ENCODE measurements at regions not wholly inside any gene's neighbourhood (a gene's known extent, or its start where the extent isn't known, plus 50 kb on each side); places are given as distances from the start of the nearest gene placed in this dataset.
"Not testable (repeated sequence)": the region's sequence is repeated elsewhere in the genome, so short reads cannot be mapped to it uniquely, and the experiment has no call there.

DNA sequence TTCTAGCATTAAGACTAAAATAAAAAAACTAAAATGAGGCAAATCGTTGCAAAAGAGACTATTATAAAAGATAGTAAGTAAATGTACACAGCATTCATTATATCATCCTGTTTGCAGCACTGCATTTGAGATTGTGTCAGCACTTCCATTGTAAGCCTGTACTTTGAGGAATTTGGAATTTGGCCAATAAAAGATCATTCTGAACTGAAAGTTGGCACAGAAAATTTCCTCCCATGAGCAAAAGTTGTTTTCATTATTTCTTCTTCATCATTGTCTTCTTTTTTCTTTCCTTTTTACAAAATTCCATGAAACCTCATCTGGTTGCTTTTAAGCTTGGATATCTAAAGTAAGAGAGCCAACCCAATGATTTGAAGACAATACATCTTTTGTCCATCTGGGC is 199.3 kb upstream of the ADAMTSL1 start:
- DNase-seq (ENCODE audit: low read depth in 3 of 3), result no peak

DNA sequence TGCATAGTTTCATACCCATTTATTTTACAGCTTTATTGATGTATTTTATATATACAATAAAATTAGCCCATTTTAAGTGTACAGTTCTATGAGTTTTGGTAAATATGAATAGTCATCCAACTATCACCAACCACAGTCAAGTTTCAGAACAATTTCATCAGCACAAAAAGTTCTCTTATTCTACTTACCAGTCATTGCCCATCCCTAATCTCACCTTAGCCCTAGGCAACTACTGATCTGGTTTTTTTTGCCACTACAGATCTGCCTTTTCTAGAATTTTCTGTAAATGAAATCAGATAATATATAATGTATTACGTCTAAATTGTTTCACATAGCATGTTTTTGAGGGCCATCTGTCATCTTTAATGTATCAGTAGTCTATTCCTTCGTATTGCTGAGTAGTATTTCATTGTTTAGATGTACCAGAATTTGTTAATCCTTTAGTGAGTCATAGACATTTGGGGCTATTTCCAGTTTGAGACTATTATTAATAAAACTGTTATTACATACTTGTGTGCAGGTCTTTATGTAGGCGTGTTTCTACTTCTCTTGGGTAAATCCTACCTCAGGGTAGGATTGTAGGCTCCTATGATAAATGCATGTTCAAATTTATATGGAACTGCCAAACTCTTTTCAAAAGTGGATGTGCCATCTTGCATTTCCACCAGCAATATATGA is 198.5 kb upstream of the ADAMTSL1 start:
- no peak for DNase-seq (ENCODE audit: low read depth in 3 of 3)

DNA sequence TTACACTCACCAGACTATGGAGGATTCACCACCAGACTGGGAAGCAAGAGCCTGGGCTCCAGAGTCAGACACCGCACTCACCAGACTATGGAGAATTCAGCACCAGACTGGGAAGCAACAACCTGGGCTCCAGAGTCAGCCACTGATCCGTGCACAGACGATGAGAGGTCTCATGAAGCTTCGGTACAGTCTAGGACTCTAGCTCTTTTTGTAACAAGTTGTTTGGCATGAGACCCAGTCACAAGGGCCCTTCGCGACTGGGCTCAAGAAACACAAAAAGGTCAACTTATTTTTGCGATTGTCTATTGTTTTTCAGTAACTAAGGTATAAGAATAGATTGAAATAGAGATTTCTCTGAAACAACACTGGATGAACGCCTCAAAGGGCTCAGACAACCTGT is 192.7 kb upstream of the ADAMTSL1 start:
- no peak for DNase-seq (ENCODE audit: low read depth in 3 of 3)

DNA sequence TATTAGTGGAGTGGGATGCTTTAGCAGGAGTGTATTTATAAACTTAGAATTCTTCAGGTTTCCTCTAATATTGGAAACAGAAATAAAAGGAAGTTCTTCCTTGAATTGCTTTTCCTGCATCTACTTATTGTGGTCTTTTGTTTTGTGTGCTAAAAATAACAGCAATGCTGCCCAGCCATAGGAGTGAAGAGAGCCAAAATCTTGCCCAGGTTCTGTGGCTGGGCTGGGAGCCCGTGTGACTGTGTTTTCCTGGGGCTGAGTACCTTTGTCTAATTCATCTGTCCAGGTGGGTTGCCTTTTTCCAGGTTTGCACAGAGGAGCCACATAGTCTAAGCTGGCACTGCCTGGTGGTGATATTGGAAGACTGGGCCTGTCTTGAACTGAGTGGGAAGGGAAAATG is 179.7 kb upstream of the ADAMTSL1 start:
- DNase-seq (ENCODE audit: low read depth in 3 of 3), result no peak

DNA sequence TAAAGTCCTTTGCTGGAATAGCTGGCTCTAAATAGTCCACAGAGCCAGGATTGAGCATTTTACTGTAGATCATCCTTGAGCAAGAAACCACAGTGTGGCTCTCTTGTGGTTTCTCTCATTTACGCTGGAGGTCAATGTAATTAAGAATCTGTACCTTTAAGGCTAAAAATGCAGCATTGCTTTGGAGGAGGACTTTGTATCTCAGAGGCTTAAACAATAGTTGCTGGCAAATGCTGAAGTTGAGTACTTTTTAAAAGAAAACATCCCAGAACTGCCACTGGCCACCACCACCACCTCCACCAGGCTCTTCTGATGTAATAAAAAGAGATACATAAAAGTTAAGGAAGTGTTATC is 177.3 kb upstream of the ADAMTSL1 start:
- no peak for DNase-seq (ENCODE audit: low read depth in 3 of 3)

DNA sequence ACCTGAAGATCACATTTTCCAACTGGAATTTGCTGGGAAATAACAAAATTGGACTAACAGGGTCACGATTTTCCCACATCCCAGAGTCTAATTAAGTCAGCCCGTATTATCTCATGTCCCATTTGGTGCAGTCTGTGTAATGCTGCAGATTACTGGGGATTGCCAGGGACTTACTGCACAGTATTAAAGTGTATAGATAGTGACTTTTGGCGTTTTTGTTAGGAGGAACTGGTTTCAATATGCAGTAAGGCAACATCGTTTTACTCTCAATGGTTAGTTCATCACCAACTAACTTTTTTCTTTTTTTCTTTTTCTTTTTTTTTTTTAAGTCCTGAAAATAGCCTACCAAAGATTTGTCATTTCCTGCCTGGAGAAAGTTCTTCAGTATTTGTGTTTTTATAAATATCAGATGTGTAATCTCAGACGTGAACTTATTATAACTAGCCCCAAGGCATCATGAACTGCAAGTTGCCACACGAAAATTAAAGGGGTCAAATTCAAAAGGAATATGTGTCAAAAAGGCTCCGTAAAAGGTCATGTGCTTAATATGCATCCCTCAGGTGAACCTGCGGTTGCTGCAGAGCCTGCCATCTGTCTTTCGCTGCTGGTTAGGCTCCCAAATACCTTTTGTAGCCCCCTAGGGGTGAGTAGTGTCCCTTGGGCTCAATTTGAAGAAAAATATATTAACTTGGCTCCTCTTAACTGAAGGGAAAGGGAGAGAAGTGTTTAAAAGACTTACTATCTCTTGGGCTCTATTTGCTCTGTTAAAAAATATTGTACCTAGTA is 176.7 kb upstream of the ADAMTSL1 start:
- no peak for DNase-seq (ENCODE audit: low read depth in 3 of 3)

DNA sequence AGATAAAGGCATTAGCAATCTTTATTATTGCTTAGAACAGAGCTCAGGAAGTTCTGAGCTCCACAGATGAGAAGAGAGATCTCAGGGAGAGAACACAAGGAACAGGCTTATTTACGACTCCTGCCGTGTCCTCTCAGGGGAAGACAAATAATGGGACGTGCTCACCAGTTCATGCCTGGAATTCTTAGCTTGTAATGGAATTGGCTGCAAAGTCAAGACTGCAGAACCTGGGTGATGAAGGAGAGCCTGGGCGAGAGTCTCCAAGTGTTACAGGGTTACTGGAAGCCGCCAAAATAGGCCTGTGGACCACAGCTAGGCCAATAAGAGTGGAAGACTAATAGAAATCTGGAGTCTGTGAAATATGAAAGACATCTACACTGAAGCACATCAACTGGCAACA is 174.5 kb upstream of the ADAMTSL1 start:
- DNase-seq (ENCODE audit: low read depth in 3 of 3), result no peak

DNA sequence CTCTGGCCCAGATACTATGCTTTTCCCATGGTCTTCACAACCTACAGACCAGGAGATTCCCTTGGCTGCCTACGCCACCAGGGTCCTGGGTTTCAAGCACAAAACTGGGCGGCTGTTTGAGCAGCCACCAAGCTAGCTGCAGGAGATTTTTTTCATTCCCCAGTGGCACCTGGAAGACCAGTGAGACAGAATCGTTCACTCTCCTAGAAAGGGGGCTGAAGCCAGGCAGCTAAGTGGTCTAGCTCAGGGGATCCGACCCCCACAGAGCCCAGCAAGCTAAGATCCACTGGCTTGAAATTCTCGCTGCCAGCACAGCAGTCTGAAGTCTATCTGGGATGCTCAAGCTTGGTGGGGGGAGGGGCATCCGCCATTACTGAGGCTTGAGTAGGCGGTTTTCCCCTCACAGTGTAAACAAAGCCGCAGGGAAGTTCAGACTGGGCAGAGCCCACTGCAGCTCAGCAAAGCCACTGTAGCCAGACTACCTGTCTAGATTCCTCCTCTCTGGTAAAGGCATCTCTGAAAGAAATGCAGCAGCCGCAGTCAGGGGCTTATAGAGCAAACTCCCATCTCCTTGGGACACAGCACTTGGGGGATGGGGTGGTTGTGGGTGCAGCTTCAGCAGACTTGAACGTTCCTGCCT is 168.7 kb upstream of the ADAMTSL1 start:
- not testable (repeated sequence) for DNase-seq (ENCODE audit: low read depth in 3 of 3)

DNA sequence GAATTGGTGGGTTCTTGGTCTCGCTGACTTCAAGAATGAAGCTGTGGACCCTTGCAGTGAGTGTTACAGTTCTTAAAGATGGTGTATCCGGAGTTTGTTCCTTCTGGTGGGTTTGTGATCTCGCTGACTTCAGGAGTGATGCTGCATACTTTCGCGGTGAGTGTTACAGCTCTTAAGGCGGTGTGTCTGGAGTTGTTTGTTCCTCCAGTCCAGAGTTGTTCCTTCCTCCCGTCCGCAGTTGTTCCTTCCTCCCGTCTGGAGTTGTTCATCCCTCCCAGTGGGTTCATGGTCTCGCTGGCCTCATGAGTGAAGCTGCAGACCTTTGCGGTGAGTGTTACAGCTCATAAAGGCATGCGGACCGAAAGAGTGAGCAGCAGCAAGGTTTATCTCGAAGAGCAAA is 159.6 kb upstream of the ADAMTSL1 start:
- DNase-seq (ENCODE audit: low read depth in 3 of 3), result no peak

DNA sequence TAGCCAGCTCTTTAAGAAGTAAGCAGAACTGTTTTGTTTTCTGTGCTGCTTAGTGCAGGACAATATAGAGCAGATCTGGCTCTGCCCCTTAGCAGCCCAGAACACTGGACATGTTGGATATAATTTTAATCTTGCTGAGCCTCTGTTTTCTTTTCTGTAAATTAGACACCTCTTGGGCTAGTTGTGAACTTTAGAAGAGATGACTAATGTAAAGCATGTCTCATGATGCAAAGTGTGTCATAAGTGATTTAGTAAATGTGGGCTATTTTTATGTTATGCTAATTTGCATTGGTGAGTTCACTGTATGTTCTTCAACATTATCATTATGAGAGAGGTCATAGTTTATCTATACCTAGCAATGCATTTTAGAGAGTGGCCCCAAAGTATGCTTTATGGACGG is 156.1 kb upstream of the ADAMTSL1 start:
- DNase-seq (ENCODE audit: low read depth in 3 of 3), result no peak

DNA sequence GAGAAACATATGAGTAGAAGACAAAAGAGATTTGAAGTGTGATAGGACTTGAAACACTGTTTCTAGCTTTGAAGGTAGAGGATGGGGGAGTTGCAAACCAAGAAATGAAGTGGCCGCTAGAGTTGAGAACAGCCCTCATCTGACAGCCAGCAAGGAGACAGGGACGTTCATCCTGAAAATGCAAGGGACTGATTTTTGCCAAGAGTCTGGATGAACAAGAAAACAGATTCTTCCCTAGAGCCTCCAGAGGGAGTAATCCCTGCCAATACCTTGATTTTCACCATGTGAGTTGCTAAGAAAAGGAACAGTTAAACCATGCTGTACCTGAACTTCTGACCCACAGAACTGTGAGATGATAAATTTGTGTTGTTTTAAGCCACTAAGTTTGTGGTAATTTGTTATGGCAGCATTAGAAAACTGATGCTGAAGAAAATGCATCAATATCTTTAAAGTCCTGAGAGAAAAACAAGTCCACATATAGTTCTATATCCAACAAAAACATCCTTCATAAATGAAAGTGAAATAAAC is 154.0 kb upstream of the ADAMTSL1 start:
- DNase-seq (ENCODE audit: low read depth in 3 of 3), result no peak

DNA sequence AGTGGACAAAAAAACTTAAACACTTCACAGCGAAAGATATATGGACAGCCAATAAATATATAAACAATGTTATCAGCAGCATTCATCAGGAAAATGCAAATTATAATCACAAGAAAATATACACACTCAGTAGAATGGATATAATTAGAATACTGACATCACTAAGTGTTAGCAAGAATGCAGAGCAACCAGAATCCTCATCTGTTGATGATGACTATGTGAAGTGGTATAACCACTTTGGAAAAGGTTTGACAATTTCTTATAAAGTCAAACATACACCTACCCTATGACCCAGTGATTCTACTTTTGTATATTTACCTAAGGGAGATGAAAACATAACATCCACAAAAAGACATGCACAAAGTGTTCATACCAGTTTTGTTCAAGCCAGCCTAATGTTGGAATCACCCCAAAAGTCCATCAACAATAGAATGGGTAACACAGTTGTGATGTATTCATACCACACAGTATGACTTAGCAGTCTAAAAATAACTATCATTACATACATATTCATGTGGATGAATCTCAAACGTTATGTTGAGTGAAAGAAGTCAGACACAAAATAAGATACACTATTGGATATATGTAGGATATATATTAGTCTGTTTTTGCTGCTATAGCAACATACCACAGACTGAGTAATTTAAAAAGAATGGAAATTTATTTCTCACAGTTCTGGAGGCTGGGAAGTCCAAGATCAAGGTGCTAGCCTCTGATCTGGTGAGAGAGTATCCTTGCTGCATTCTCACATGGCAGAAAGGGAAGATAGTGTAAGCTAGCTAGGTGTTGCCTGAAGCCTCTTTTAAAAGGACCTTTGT is 148.8 kb upstream of the ADAMTSL1 start:
- DNase-seq (ENCODE audit: low read depth in 3 of 3), result no peak

DNA sequence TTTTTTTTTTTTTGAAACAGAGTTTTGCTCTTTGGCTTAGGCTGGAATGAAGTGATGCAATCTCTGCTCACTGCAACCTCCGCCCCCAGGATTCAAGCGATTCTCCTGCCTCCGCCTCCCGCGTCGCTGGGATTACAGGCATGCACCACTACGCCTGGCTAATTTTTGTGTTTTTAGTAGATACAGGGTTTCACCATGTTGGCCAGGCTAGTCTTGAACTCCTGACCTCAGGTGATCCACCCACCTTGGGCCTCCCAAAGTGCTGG is 148.3 kb upstream of the ADAMTSL1 start:
- not testable (repeated sequence) for DNase-seq (ENCODE audit: low read depth in 3 of 3)

DNA sequence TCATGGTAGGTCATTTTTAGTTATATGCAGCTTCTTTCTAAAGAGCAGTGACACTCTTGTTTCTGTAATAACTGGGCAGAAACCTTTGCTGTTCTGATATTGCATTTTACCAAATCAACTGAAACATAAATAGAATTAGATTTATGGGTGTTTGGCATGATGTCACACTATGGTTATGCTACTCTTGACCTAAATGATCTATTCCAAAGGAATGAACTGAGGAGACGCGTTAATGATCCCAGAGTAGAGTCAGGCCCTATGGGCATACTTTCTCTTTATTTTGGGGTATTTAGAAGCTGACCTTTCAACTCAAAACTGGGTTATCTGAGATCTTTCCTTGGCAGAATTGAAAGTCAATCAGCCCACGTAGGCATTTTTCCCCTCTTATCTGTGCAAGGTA is 146.8 kb upstream of the ADAMTSL1 start:
- no peak for DNase-seq (ENCODE audit: low read depth in 3 of 3)

DNA sequence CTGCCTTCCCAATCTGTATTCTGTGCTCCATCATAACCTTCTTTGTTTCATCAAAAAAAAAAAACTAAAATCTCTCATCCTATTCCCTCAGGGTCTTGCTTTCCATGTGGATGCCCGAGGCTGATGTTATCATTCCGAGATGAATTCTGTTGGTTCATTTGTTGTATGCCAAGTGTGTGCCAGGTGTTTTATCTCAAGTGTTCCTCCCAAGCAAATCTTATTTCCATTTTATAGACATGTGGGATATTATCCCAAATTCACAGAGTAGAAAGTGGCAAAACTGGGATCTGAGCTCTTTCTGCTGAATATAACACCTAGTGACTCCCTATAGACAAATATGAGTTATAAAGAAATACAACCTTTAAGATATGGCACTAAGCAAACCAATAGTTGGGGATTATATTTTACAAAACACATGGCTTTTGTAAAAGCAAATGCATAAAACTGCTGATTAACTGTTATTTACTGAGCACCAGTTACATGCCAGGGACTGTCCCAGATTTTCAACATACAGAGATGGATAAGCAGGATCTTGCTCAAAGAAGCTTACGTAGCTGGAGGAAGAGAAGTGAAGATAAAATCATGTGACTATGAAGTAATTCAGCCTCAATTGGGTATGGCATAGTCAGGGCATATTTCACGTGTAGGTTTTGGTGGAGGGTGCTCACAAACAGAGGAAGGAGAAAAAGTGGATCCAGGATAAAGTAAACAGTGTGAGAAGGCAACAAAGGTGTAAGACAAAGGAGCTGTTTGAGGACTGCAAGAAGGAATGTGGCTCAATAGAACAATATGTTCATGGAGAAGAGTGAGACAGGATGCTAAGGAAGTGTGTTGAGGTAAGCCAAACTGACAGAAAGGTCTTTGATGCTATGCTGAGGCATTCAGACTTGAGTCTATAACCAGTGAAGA is 143.3 kb upstream of the ADAMTSL1 start:
- no peak for DNase-seq (ENCODE audit: low read depth in 3 of 3)

DNA sequence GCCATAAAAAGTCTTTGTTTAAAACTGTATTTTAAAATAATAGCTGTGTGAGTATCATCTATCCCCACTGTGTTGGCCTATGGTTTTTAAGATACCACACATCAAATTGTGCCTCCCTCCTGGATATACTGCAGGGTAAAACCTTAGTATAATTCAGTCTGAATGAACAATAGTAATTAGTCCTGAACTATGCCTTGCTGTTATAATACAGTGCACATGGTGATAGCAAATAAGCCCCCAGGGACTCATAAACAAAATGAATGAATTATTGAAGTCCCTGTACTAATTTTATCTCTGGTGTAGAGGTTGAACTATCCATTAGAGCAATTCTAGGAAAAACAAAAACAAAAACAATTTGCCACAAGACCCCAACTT is 142.7 kb upstream of the ADAMTSL1 start:
- no peak for DNase-seq (ENCODE audit: low read depth in 3 of 3)

DNA sequence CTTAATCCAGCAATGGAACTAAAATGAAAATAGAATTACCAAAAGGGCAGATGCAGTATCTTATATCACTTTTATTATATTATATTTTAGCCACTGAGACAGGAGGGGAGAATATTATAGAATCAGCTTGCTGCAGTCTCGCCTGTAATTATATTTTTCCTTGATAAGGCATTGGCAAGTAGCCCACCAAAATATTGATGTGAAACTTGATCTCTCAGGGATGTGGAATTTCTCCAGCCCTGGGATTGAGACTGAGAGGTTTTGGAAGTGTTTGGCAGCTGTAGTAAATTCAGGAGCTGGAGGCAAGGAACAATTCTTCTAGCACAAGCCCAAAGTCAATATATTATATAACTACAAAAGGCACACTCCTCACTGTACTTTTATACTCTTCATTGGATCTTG is 142.1 kb upstream of the ADAMTSL1 start:
- DNase-seq (ENCODE audit: low read depth in 3 of 3), result no peak

DNA sequence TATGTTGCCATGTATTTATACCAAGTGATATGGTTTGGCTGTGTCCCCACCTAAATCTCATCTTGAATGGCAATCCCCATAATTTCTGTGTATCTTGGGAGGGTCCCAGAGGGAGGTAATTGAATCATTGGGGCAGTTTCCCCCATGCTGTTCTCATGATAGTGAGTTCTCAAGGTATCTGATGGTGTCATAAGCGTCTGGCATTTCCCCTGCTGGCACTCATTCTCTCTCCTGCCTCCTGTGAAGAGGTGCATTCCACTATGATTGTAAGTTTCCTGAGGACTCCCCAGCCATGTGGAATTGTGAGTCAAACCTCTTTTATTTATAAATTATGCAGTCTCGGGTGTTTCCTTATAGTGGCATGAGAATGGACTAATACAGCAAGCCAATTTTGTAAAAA is 140.8 kb upstream of the ADAMTSL1 start:
- DNase-seq (ENCODE audit: low read depth in 3 of 3), result no peak

DNA sequence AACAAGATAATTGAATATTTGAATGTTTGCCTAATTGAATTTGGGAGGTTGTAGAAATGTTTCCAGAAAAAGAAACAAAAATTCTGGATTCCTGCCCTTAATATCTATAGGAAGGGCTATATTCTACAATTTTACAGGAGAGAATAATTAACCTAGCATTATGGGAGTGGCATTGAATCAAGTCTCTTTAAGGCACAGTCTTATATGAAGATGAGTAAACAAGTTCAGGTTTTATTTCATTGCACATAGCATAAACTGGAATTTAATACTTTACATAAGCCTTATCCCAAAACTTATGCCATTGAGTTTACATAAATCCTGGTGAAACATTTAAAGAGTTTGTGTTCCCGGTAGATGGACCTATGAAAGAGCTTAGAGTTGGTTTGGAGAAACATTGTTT is 138.1 kb upstream of the ADAMTSL1 start:
- no peak for DNase-seq (ENCODE audit: low read depth in 3 of 3)

DNA sequence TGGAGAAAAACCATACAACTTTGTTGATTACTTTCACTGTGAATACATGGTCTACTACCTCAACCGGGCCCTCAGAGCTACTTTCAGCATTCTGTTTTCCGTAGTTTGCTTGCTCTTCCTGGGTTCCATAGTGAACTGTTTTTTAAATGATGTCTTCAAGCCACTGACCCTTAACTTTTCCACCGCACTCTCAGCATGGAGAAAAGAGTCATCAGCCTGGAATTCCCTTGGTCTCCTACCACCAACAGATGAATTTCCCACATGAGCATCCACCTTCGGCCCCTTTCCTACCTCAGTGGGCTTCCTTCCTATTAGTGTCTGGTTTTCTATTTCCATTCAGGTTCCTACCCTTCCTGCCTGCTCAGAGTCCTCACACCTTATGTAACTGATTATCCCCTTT is 135.9 kb upstream of the ADAMTSL1 start:
- DNase-seq (ENCODE audit: low read depth in 3 of 3), result no peak

DNA sequence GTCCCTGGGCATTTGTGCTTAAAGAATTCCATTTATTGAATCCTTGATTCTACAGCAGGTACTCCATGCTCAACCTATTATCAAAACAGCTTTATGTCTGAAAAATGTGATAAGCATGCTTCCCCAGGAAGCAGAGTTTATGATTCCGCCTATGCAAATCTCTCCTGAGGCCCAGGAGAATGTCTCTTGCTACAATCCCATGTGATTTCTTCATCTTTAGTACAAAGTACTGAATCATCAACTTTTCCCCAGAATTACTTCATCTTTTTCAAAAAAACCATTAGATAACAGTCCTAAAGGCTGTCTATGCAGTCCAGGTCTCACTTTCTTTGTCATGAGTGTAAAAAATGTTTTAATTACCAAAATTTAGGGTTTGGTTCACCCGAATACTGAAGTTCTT is 130.2 kb upstream of the ADAMTSL1 start:
- no peak for DNase-seq (ENCODE audit: low read depth in 3 of 3)

All from stimulated activated CD4-positive, alpha-beta T cell treated with anti-CD3 and anti-CD28 coated beads, TNF-alpha, amount 100 ng/mL, for 4 hours (primary cell).